ENCODE measurements at regions not wholly inside any gene's neighbourhood (a gene's known extent, or its start where the extent isn't known, plus 50 kb on each side); places are given as distances from the start of the nearest gene placed in this dataset.
"Not testable (repeated sequence)": the region's sequence is repeated elsewhere in the genome, so short reads cannot be mapped to it uniquely, and the experiment has no call there.

GRCh38 chr16:60204181-60204580, 1470.1 kb upstream of the GOT2 start:
- Histone ChIP-seq H3K4me1 (ENCODE audit: control insufficient read depth, insufficient read depth, low read length) (peaks cover 8% of the 10 kb centered on the region), H3K9ac (ENCODE audit: low read length) (no peak overlapping the region), H3K4me3 (ENCODE audit: low read length) (no peak overlapping the region), H3K27me3 (replicated peaks; ENCODE audit: control insufficient read depth, insufficient read depth, low read length) (peaks cover 8% of the 10 kb centered on the region), H3K36me3 (ENCODE audit: control insufficient read depth, insufficient read depth, low read length, severe bottlenecking) (no peaks in the 10 kb centered on the region), H3K9me3 (ENCODE audit: control insufficient read depth, low read length) (no peaks in the 10 kb centered on the region)
- DNase-seq (ENCODE audit: low read depth), result no peak

- peak; percentile 51 for DNase-seq (ENCODE audit: low read depth)
- peaks cover 8% of the 10 kb centered on the region for H3K4me1 ChIP-seq (ENCODE audit: control insufficient read depth, insufficient read depth, low read length)
- no peaks in the 10 kb centered on the region for H3K9me3 ChIP-seq (ENCODE audit: control insufficient read depth, low read length)
- no peaks in the 10 kb centered on the region for H3K36me3 ChIP-seq (ENCODE audit: control insufficient read depth, insufficient read depth, low read length, severe bottlenecking)
- H3K4me3 ChIP-seq (ENCODE audit: low read length), result no peak overlapping the region
- H3K27me3 ChIP-seq (replicated peaks; ENCODE audit: control insufficient read depth, insufficient read depth, low read length), result peaks cover 14% of the 10 kb centered on the region
- H3K9ac ChIP-seq (ENCODE audit: low read length), result no peak overlapping the region
These were observed 1469.5 kb upstream of the GOT2 start for GRCh38 chr16:60203525-60204124.

- H3K27me3 ChIP-seq (replicated peaks; ENCODE audit: control insufficient read depth, insufficient read depth, low read length), result peaks cover 12% of the 10 kb centered on the region
- DNase-seq (ENCODE audit: low read depth); H3K4me1 ChIP-seq (ENCODE audit: control insufficient read depth, insufficient read depth, low read length); H3K9me3 ChIP-seq (ENCODE audit: control insufficient read depth, low read length); H3K36me3 ChIP-seq (ENCODE audit: control insufficient read depth, insufficient read depth, low read length, severe bottlenecking); H3K9ac ChIP-seq (ENCODE audit: low read length); H3K4me3 ChIP-seq (ENCODE audit: low read length): not testable (repeated sequence)
These were observed 1466.6 kb upstream of the GOT2 start for GRCh38 chr16:60200729-60201128.

- Histone ChIP-seq H3K4me3 (ENCODE audit: low read length) (no peak overlapping the region), H3K9ac (ENCODE audit: low read length) (no peak overlapping the region), H3K4me1 (ENCODE audit: control insufficient read depth, insufficient read depth, low read length) (peaks cover 8% of the 10 kb centered on the region), H3K36me3 (ENCODE audit: control insufficient read depth, insufficient read depth, low read length, severe bottlenecking) (no peaks in the 10 kb centered on the region), H3K9me3 (ENCODE audit: control insufficient read depth, low read length) (no peaks in the 10 kb centered on the region), H3K27me3 (replicated peaks; ENCODE audit: control insufficient read depth, insufficient read depth, low read length) (peaks cover 12% of the 10 kb centered on the region)
- DNase-seq (ENCODE audit: low read depth), result no peak
These were observed 1466.0 kb upstream of the GOT2 start for GRCh38 chr16:60200161-60200560.

GRCh38 chr16:60199150-60199549, 1465.0 kb upstream of the GOT2 start:
- peaks cover 4% of the 10 kb centered on the region for H3K4me1 ChIP-seq (ENCODE audit: control insufficient read depth, insufficient read depth, low read length)
- H3K9ac ChIP-seq (ENCODE audit: low read length), result no peak overlapping the region
- H3K4me3 ChIP-seq (ENCODE audit: low read length), result no peak overlapping the region
- no peak for DNase-seq (ENCODE audit: low read depth)
- H3K27me3 ChIP-seq (replicated peaks; ENCODE audit: control insufficient read depth, insufficient read depth, low read length), result peaks cover 12% of the 10 kb centered on the region
- H3K36me3 ChIP-seq (ENCODE audit: control insufficient read depth, insufficient read depth, low read length, severe bottlenecking), result no peaks in the 10 kb centered on the region
- H3K9me3 ChIP-seq (ENCODE audit: control insufficient read depth, low read length), result no peaks in the 10 kb centered on the region

GRCh38 chr16:60181536-60181935, 1447.4 kb upstream of the GOT2 start:
- Histone ChIP-seq H3K36me3 (ENCODE audit: control insufficient read depth, insufficient read depth, low read length, severe bottlenecking) (no peaks in the 10 kb centered on the region), H3K4me1 (ENCODE audit: control insufficient read depth, insufficient read depth, low read length) (no peaks in the 10 kb centered on the region), H3K27me3 (replicated peaks; ENCODE audit: control insufficient read depth, insufficient read depth, low read length) (peaks cover 2% of the 10 kb centered on the region), H3K9me3 (ENCODE audit: control insufficient read depth, low read length) (no peaks in the 10 kb centered on the region), H3K9ac (ENCODE audit: low read length) (no peak overlapping the region), H3K4me3 (ENCODE audit: low read length) (no peak overlapping the region)
- DNase-seq (ENCODE audit: low read depth), result no peak

- Histone ChIP-seq H3K27me3 (replicated peaks; ENCODE audit: control insufficient read depth, insufficient read depth, low read length) (peaks cover 6% of the 10 kb centered on the region), H3K4me3 (ENCODE audit: low read length) (no peak overlapping the region), H3K9me3 (ENCODE audit: control insufficient read depth, low read length) (no peaks in the 10 kb centered on the region), H3K4me1 (ENCODE audit: control insufficient read depth, insufficient read depth, low read length) (no peaks in the 10 kb centered on the region), H3K36me3 (ENCODE audit: control insufficient read depth, insufficient read depth, low read length, severe bottlenecking) (no peaks in the 10 kb centered on the region), H3K9ac (ENCODE audit: low read length) (no peak overlapping the region)
- DNase-seq (ENCODE audit: low read depth), result no peak
These were observed 1446.5 kb upstream of the GOT2 start for GRCh38 chr16:60180609-60181008.

GRCh38 chr16:60170196-60170595, 1436.1 kb upstream of the GOT2 start:
- peaks cover 4% of the 10 kb centered on the region for H3K4me1 ChIP-seq (ENCODE audit: control insufficient read depth, insufficient read depth, low read length)
- H3K9ac ChIP-seq (ENCODE audit: low read length), result no peak overlapping the region
- H3K4me3 ChIP-seq (ENCODE audit: low read length), result no peak overlapping the region
- no peaks in the 10 kb centered on the region for H3K36me3 ChIP-seq (ENCODE audit: control insufficient read depth, insufficient read depth, low read length, severe bottlenecking)
- no peaks in the 10 kb centered on the region for H3K9me3 ChIP-seq (ENCODE audit: control insufficient read depth, low read length)
- no peak for DNase-seq (ENCODE audit: low read depth)
- H3K27me3 ChIP-seq (replicated peaks; ENCODE audit: control insufficient read depth, insufficient read depth, low read length), result no peaks in the 10 kb centered on the region

- Histone ChIP-seq H3K36me3 (ENCODE audit: control insufficient read depth, insufficient read depth, low read length, severe bottlenecking) (no peaks in the 10 kb centered on the region), H3K27me3 (replicated peaks; ENCODE audit: control insufficient read depth, insufficient read depth, low read length) (no peaks in the 10 kb centered on the region)
These were observed 1432.0 kb upstream of the GOT2 start for GRCh38 chr16:60166111-60166510.

GRCh38 chr16:60151987-60152386, 1417.9 kb upstream of the GOT2 start:
- Histone ChIP-seq H3K9ac (ENCODE audit: low read length) (no peak overlapping the region), H3K9me3 (ENCODE audit: control insufficient read depth, low read length) (peaks cover 10% of the 10 kb centered on the region), H3K27me3 (replicated peaks; ENCODE audit: control insufficient read depth, insufficient read depth, low read length) (no peaks in the 10 kb centered on the region), H3K4me3 (ENCODE audit: low read length) (no peak overlapping the region), H3K36me3 (ENCODE audit: control insufficient read depth, insufficient read depth, low read length, severe bottlenecking) (no peaks in the 10 kb centered on the region), H3K4me1 (ENCODE audit: control insufficient read depth, insufficient read depth, low read length) (no peaks in the 10 kb centered on the region)
- no peak for DNase-seq (ENCODE audit: low read depth)

More at GRCh38 chr16:60166111-60166510, 1432.0 kb upstream of the GOT2 start:
- Histone ChIP-seq H3K4me3 (ENCODE audit: low read length) (no peak overlapping the region), H3K4me1 (ENCODE audit: control insufficient read depth, insufficient read depth, low read length) (peaks cover 4% of the 10 kb centered on the region), H3K9me3 (ENCODE audit: control insufficient read depth, low read length) (no peaks in the 10 kb centered on the region), H3K9ac (ENCODE audit: low read length) (no peak overlapping the region)
- no peak for DNase-seq (ENCODE audit: low read depth)

- no peaks in the 10 kb centered on the region for H3K4me1 ChIP-seq (ENCODE audit: control insufficient read depth, insufficient read depth, low read length)
- H3K4me3 ChIP-seq (ENCODE audit: low read length), result no peak overlapping the region
- no peak overlapping the region for H3K9ac ChIP-seq (ENCODE audit: low read length)
- H3K36me3 ChIP-seq (ENCODE audit: control insufficient read depth, insufficient read depth, low read length, severe bottlenecking), result no peaks in the 10 kb centered on the region
- H3K9me3 ChIP-seq (ENCODE audit: control insufficient read depth, low read length), result peaks cover 16% of the 10 kb centered on the region
- no peaks in the 10 kb centered on the region for H3K27me3 ChIP-seq (replicated peaks; ENCODE audit: control insufficient read depth, insufficient read depth, low read length)
- no peak for DNase-seq (ENCODE audit: low read depth)
These were observed 1416.8 kb upstream of the GOT2 start for GRCh38 chr16:60150907-60151306.

- Histone ChIP-seq H3K9me3 (ENCODE audit: control insufficient read depth, low read length) (peaks cover 23% of the 10 kb centered on the region), H3K27me3 (replicated peaks; ENCODE audit: control insufficient read depth, insufficient read depth, low read length) (no peaks in the 10 kb centered on the region), H3K36me3 (ENCODE audit: control insufficient read depth, insufficient read depth, low read length, severe bottlenecking) (no peaks in the 10 kb centered on the region), H3K9ac (ENCODE audit: low read length) (no peak overlapping the region), H3K4me1 (ENCODE audit: control insufficient read depth, insufficient read depth, low read length) (no peaks in the 10 kb centered on the region), H3K4me3 (ENCODE audit: low read length) (no peak overlapping the region)
- no peak for DNase-seq (ENCODE audit: low read depth)
These were observed 1409.2 kb upstream of the GOT2 start for GRCh38 chr16:60143348-60143705.

Data from adipocyte (in vitro differentiated cells).